A549 (cell line): ENCODE measurements at regions not wholly inside any gene's neighbourhood (a gene's known extent, or its start where the extent isn't known, plus 50 kb on each side); places are given as distances from the start of the nearest gene placed in this dataset.
A peak's percentile ranks its signal among the peaks of the same experiment; 100 is the strongest.

Experiments used
- ATAC-seq, 2 experiments: fragments of 200-7000 bp in 1 of 2; fragments of >200 bp in 1 of 2; cut with Nextera tagmentation in 1 of 2; cut with Tn5 transposase in 1 of 2; 3 replicates each; pipeline versions ENCODE4 v1.8.0 to v1.9.1; 2018 to 2020; ENCODE audit warnings: mild to moderate bottlenecking in 1 of 2, moderate library complexity in 1 of 2
- CTCF ChIA-PET: fragments of 300-600 bp; sonication (Branson Sonifier 250); formaldehyde crosslinking; extraction: SDS; loops from one replicate; lab custom pipeline; 2021; ENCODE audit warnings: antibody characterized with exemption, inconsistent platforms; lab: Yijun Ruan, JAX
- POLR2A ChIA-PET: fragments of 350-600 bp; formaldehyde crosslinking; extraction: SDS; loops from one replicate; lab custom pipeline; 2021; ENCODE audit warnings: antibody characterized with exemption, inconsistent platforms; lab: Yijun Ruan, JAX
- DNase-seq, 2 experiments: peaks; one replicate each; pipeline versions ENCODE4 v3.0.0 to v3.0.0-alpha.2; 2011 to 2016; ENCODE audit warnings: low read depth in 1 of 2, low spot score in 1 of 2
- FAIRE-seq: peaks from 2 replicates; lab custom pipeline; 2011; peaks lifted over from hg19 to GRCh38; lab: Jason Lieb, UNC
- H3K27ac ChIP-seq, 2 experiments: fragments of >200 bp; sonication (Bioruptor Twin); formaldehyde crosslinking; 3 replicates each; pipeline ENCODE4 v1.5.1; 2016 to 2017
- H3K4me1 ChIP-seq: fragments of >200 bp; sonication (Bioruptor Twin); formaldehyde crosslinking; 3 replicates; pipeline ENCODE4 v1.6.1; 2016
- H3K4me2 ChIP-seq: fragments of >200 bp; sonication (Bioruptor Twin); formaldehyde crosslinking; 3 replicates; pipeline ENCODE4 v1.6.1; 2016
- H3K4me3 ChIP-seq: fragments of >200 bp; sonication (Bioruptor Twin); formaldehyde crosslinking; 3 replicates; pipeline ENCODE4 v1.5.1; 2016
- H3K9me3 ChIP-seq: fragments of >200 bp; sonication (Bioruptor Twin); formaldehyde crosslinking; 3 replicates; pipeline ENCODE4 v1.6.1; 2016
- CBX2 ChIP-seq: fragments of 200-600 bp; sonication (generic); IDR thresholded peaks from 2 replicates; pipeline ENCODE4 v1.6.1; 2016; ENCODE audit warnings: low read depth, mild to moderate bottlenecking, borderline replicate concordance
- CBX8 ChIP-seq: fragments of 200-600 bp; sonication (generic); IDR thresholded peaks from 2 replicates; pipeline ENCODE4 v1.6.1; 2016
- CHD4 ChIP-seq: fragments of 200-600 bp; sonication (generic); IDR thresholded peaks from 2 replicates; pipeline ENCODE4 v1.6.1; 2016; ENCODE audit warnings: antibody characterized with exemption, mild to moderate bottlenecking, borderline replicate concordance
- EHF ChIP-seq: fragments of 250-450 bp; sonication (Bioruptor Pico); IDR thresholded peaks from 2 replicates; pipeline ENCODE4 v1.5.0; 2020; ENCODE audit warnings: mild to moderate bottlenecking
- EHMT2 ChIP-seq: fragments of 200-600 bp; sonication (generic); IDR thresholded peaks from 2 replicates; pipeline ENCODE4 v1.6.1; 2016; ENCODE audit warnings: antibody characterized with exemption, low read depth, mild to moderate bottlenecking, moderate library complexity
- EP300 ChIP-seq, 2 experiments: fragments of >200 bp; sonication (Bioruptor Twin); formaldehyde crosslinking; IDR thresholded peaks; 2 replicates in 1 of 2; 3 replicates in 1 of 2; pipeline ENCODE4 v1.6.1; 2016 to 2017
- ESRRA ChIP-seq: fragments of 150-350 bp; IDR thresholded peaks from 2 replicates; pipeline ENCODE4 v1.6.1; 2014; ENCODE audit warnings: mild to moderate bottlenecking, low read length, borderline replicate concordance
- FOXS1 ChIP-seq: fragments of 250-450 bp; sonication (Bioruptor Pico); IDR thresholded peaks from 2 replicates; pipeline ENCODE4 v1.5.0; 2020; ENCODE audit warnings: mild to moderate bottlenecking, moderate library complexity
- GATA3 ChIP-seq: IDR thresholded peaks from 2 replicates; pipeline ENCODE4 v1.6.1; 2012; ENCODE audit warnings: borderline replicate concordance
- HDAC2 ChIP-seq: fragments of 200-600 bp; sonication (generic); IDR thresholded peaks from 2 replicates; pipeline ENCODE4 v1.6.1; 2016
- HEYL ChIP-seq: fragments of 250-450 bp; sonication (Bioruptor Pico); IDR thresholded peaks from 2 replicates; pipeline ENCODE4 v1.8.0; 2021; ENCODE audit warnings: mild to moderate bottlenecking, moderate library complexity
- HOXA7 ChIP-seq: fragments of 250-450 bp; sonication (Bioruptor Pico); IDR thresholded peaks from 2 replicates; pipeline ENCODE4 v1.5.0; 2020; ENCODE audit warnings: mild to moderate bottlenecking, moderate library complexity
- HOXB13 ChIP-seq: fragments of 250-450 bp; sonication (Bioruptor Pico); IDR thresholded peaks from 2 replicates; pipeline ENCODE4 v1.5.0; 2020; ENCODE audit warnings: low read depth, mild to moderate bottlenecking, moderate library complexity
- JUNB ChIP-seq: fragments of >200 bp; sonication (Bioruptor Twin); formaldehyde crosslinking; IDR thresholded peaks from 2 replicates; pipeline ENCODE4 v1.6.1; 2016
- MAFK ChIP-seq: fragments of 450-650 bp; IDR thresholded peaks from 2 replicates; pipeline ENCODE4 v1.6.1; 2014; ENCODE audit not compliant: partially characterized antibody
- NPAS2 ChIP-seq: fragments of 250-450 bp; sonication (Bioruptor Pico); IDR thresholded peaks from 2 replicates; pipeline ENCODE4 v1.8.0; 2022; ENCODE audit warnings: mild to moderate bottlenecking, moderate library complexity, borderline replicate concordance
- NR3C1 ChIP-seq: fragments of >200 bp; sonication (Bioruptor Twin); formaldehyde crosslinking; IDR thresholded peaks from 3 replicates; pipeline ENCODE4 v1.6.1; 2017
- RARB ChIP-seq: fragments of 250-450 bp; sonication (Bioruptor Pico); IDR thresholded peaks from 2 replicates; pipeline ENCODE4 v1.8.0; 2021; ENCODE audit warnings: mild to moderate bottlenecking, moderate library complexity
- RFX5 ChIP-seq: fragments of 450-650 bp; IDR thresholded peaks from 2 replicates; pipeline ENCODE4 v1.7.1; 2014; ENCODE audit warnings: antibody characterized with exemption, mild to moderate bottlenecking, moderate library complexity
- ZFP36 ChIP-seq: fragments of 450-650 bp; IDR thresholded peaks from 2 replicates; pipeline ENCODE4 v1.6.1; 2014; ENCODE audit warnings: borderline replicate concordance; ENCODE audit not compliant: partially characterized antibody
- WGBS: methylation state at CpG from one replicate; pipeline ENCODE4 v1.1.6; 2017; ENCODE audit errors: missing lambda C conversion rate; 5-methylcytosine and 5-hydroxymethylcytosine counted together
- TF ChIP-seq, protein P1 (sequence below): fragments of 200-600 bp; sonication (generic); IDR thresholded peaks from 2 replicates; pipeline ENCODE4 v1.6.1; 2016; ENCODE audit warnings: antibody characterized with exemption, mild to moderate bottlenecking, moderate library complexity
- TF ChIP-seq, protein P2 (sequence below): fragments of 250-450 bp; sonication (Bioruptor Pico); IDR thresholded peaks from 2 replicates; pipeline ENCODE4 v1.5.0; 2021; ENCODE audit warnings: mild to moderate bottlenecking, moderate library complexity, borderline replicate concordance
- TF ChIP-seq, protein P3 (sequence below): IDR thresholded peaks from 2 replicates; pipeline ENCODE4 v1.6.1; 2012; ENCODE audit warnings: low read depth, borderline replicate concordance

- Histone ChIP-seq H3K4me1 (peaks cover 53% of the 10 kb centered on the region), H3K4me3 (no peak overlapping the region), H3K9me3 (no peaks in the 10 kb centered on the region), H3K27ac (peak overlapping the region in 1 of 2 experiments; percentile 64; a peak in 1 of 6 replicates), H3K4me2 (no peak overlapping the region)
- ATAC-seq (no peak), FAIRE-seq (no peak)
- WGBS, result 63% methylated on average over 1 of the region's 1 CpG
- POLR2A ChIA-PET, result no interaction called here
- CTCF ChIA-PET, result no interaction called here
- TF ChIP-seq EHMT2, result no peak
- TF ChIP-seq EP300 (IDR thresholded peaks at IDR 0.05), result no peak
- TF ChIP-seq, protein P1, sequence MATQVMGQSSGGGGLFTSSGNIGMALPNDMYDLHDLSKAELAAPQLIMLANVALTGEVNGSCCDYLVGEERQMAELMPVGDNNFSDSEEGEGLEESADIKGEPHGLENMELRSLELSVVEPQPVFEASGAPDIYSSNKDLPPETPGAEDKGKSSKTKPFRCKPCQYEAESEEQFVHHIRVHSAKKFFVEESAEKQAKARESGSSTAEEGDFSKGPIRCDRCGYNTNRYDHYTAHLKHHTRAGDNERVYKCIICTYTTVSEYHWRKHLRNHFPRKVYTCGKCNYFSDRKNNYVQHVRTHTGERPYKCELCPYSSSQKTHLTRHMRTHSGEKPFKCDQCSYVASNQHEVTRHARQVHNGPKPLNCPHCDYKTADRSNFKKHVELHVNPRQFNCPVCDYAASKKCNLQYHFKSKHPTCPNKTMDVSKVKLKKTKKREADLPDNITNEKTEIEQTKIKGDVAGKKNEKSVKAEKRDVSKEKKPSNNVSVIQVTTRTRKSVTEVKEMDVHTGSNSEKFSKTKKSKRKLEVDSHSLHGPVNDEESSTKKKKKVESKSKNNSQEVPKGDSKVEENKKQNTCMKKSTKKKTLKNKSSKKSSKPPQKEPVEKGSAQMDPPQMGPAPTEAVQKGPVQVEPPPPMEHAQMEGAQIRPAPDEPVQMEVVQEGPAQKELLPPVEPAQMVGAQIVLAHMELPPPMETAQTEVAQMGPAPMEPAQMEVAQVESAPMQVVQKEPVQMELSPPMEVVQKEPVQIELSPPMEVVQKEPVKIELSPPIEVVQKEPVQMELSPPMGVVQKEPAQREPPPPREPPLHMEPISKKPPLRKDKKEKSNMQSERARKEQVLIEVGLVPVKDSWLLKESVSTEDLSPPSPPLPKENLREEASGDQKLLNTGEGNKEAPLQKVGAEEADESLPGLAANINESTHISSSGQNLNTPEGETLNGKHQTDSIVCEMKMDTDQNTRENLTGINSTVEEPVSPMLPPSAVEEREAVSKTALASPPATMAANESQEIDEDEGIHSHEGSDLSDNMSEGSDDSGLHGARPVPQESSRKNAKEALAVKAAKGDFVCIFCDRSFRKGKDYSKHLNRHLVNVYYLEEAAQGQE, result no peak
- TF ChIP-seq, all 56 proteins: peak for 0
- DNase-seq, result no peak
These were observed 838.5 kb downstream of the USP25 start for GRCh38 chr21:16568244-16568643.

DNA sequence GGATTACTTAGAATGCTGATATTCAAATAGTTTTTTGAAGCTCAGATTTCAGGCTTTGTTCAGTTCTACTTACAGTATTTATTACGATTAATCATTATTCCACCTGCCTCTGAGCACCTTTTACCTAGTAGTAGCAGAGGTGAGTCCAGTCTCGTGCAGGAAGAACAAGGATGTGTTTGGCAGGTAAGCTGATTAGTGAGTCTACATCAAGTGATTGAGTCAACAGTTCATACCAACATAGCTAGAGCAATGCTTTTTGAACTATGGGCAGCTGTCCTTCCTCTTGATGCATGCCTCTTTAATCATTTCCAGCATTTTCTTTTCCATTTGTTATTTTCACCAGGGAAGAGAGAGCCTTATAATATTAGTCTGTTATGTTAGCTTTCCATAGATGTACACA lies 838.9 kb downstream of the USP25 start:
- FAIRE-seq, result no peak
- H3K27ac ChIP-seq, result peak overlapping the region in 1 of 2 experiments; percentile 64; a peak in 2 of 6 replicates
- H3K4me3 ChIP-seq, result no peak overlapping the region
- no peak for DNase-seq
- H3K9me3 ChIP-seq, result no peaks in the 10 kb centered on the region
- POLR2A ChIA-PET, result no interaction called here
- peak overlapping the region; percentile 69; the same call in 1 of the 3 replicates for H3K4me2 ChIP-seq
- CTCF ChIA-PET, result no interaction called here
- H3K4me1 ChIP-seq, result peaks cover 53% of the 10 kb centered on the region
- ATAC-seq, result no peak
- 55% methylated on average over 2 of the region's 2 CpGs for WGBS
- TF ChIP-seq CBX8 (no peak), HDAC2 (no peak)
- TF ChIP-seq, all 56 proteins: peak for 0

DNA sequence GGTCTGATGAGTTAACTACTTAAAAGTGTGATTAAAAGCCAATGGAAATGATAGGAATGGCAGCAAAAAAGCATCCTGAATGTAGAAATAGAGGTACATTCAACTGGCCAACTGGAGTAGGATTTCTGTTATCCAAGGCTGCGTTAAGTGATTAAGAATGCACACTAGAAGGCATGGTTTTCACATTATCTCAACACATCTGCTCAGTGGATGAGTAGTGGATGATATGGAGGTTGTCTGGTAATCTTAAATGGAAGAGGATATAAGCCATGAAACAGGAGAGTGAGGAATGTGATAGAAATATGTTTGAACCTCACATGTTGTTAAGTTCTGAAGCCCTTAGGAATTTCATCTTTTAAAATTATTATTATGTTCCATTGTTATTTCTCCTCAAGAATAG lies 839.9 kb downstream of the USP25 start:
- H3K4me2 ChIP-seq, result peak overlapping the region; percentile 69
- 78% methylated on average over 1 of the region's 1 CpG for WGBS
- FAIRE-seq (no peak), DNase-seq (no peak), ATAC-seq (no peak; a peak in 1 of 6 replicates)
- POLR2A ChIA-PET, result no interaction called here
- peaks cover 43% of the 10 kb centered on the region for H3K4me1 ChIP-seq
- no peak overlapping the region; the same call in 2 of the 3 replicates for H3K4me3 ChIP-seq
- H3K27ac ChIP-seq, result peak overlapping the region; percentile 49 to 73
- TF ChIP-seq, protein P2, sequence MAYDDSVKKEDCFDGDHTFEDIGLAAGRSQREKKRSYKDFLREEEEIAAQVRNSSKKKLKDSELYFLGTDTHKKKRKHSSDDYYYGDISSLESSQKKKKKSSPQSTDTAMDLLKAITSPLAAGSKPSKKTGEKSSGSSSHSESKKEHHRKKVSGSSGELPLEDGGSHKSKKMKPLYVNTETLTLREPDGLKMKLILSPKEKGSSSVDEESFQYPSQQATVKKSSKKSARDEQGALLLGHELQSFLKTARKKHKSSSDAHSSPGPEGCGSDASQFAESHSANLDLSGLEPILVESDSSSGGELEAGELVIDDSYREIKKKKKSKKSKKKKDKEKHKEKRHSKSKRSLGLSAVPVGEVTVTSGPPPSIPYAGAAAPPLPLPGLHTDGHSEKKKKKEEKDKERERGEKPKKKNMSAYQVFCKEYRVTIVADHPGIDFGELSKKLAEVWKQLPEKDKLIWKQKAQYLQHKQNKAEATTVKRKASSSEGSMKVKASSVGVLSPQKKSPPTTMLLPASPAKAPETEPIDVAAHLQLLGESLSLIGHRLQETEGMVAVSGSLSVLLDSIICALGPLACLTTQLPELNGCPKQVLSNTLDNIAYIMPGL (CRISPR knock-in tag), result no peak
- TF ChIP-seq RFX5, result no peak
- no peaks in the 10 kb centered on the region for H3K9me3 ChIP-seq
- CTCF ChIA-PET, result no interaction called here

GRCh38 chr21:16570171-16570570 lies 840.4 kb downstream of the USP25 start:
- TF ChIP-seq MAFK, result peak; percentile 83
- TF ChIP-seq HEYL (CRISPR knock-in tag), result no peak
- ChIA-PET CTCF (no interaction called here), POLR2A (no interaction called here)
- DNase-seq, result peak in 1 of 2 experiments; percentile 21
- Histone ChIP-seq H3K4me2 (peak overlapping the region; percentile 69), H3K4me3 (no peak overlapping the region; the same call in 2 of the 3 replicates), H3K27ac (peak overlapping the region; percentile 49 to 76; a peak in 5 of 6 replicates), H3K9me3 (no peaks in the 10 kb centered on the region), H3K4me1 (peaks cover 43% of the 10 kb centered on the region)
- WGBS, result 22% methylated on average over 4 of the region's 4 CpGs
- no peak for ATAC-seq
- FAIRE-seq, result no peak

- 35% methylated on average over 3 of the region's 3 CpGs for WGBS
- TF ChIP-seq CBX2 (no peak), HOXA7 (no peak), HOXB13 (CRISPR knock-in tag) (no peak), CHD4 (no peak), FOXS1 (CRISPR knock-in tag) (no peak), MAFK (no peak), GATA3 (no peak), EHF (CRISPR knock-in tag) (no peak), RARB (CRISPR knock-in tag) (no peak), JUNB (no peak), NPAS2 (no peak), ZFP36 (no peak), NR3C1 (no peak), ESRRA (no peak)
- TF ChIP-seq, protein P3, sequence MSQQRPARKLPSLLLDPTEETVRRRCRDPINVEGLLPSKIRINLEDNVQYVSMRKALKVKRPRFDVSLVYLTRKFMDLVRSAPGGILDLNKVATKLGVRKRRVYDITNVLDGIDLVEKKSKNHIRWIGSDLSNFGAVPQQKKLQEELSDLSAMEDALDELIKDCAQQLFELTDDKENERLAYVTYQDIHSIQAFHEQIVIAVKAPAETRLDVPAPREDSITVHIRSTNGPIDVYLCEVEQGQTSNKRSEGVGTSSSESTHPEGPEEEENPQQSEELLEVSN, result no peak
These were observed 841.1 kb downstream of the USP25 start for GRCh38 chr21:16570856-16571255.

More at GRCh38 chr21:16570856-16571255, 841.1 kb downstream of the USP25 start:
- Histone ChIP-seq H3K27ac (peak overlapping the region; percentile 49 to 77), H3K4me3 (peak overlapping the region; percentile 13; the same call in 1 of the 3 replicates), H3K4me2 (peak overlapping the region; percentile 69), H3K9me3 (no peaks in the 10 kb centered on the region), H3K4me1 (peaks cover 43% of the 10 kb centered on the region)
- ATAC-seq (peak in 1 of 2 experiments; percentile 35; a peak in 2 of 6 replicates), DNase-seq (no peak), FAIRE-seq (no peak)
- POLR2A ChIA-PET, result no interaction called here
- CTCF ChIA-PET, result no interaction called here
